K562 (cell line): ENCODE measurements at regions not wholly inside any gene's neighbourhood (a gene's known extent, or its start where the extent isn't known, plus 50 kb on each side); places are given as distances from the start of the nearest gene placed in this dataset.

ENCODE experiments used
- ATAC-seq: fragments of 200-7000 bp; cut with Tn5 transposase; 3 replicates; pipeline ENCODE4 v1.9.1; 2020; ENCODE audit warnings: moderate library complexity
- BruUV-seq: library from RNA; stranded (reverse); fragments of 400-500 nt; replicated peaks from 2 replicates; lab custom pipeline; 2021; lab: Mats Ljungman, UMichigan
- CTCF ChIA-PET: fragments of 300-600 bp; formaldehyde crosslinking; extraction: SDS; loops from one replicate; lab custom pipeline; 2021; ENCODE audit warnings: low intra/inter-chr PET ratio; lab: Yijun Ruan, JAX
- POLR2A ChIA-PET: fragments of 300-600, 350-650 bp; sonication (Branson Sonifier 250); formaldehyde crosslinking; extraction: SDS; loops from one replicate; lab custom pipeline; 2021; ENCODE audit warnings: antibody characterized with exemption, inconsistent platforms; lab: Yijun Ruan, JAX
- DNase-seq, 4 experiments: peaks; one replicate each; pipeline versions ENCODE4 v3.0.0 to v3.0.0-alpha.2; 2011 to 2018; ENCODE audit warnings: low spot score in 3 of 4, mixed read lengths in 3 of 4; ENCODE audit errors: extremely low read depth in 1 of 4
- FAIRE-seq: peaks from 2 replicates; lab custom pipeline; 2011; peaks lifted over from hg19 to GRCh38; lab: Jason Lieb, UNC
- H2AFZ ChIP-seq: 2 replicates; pipeline ENCODE4 v1.6.0; 2011; ENCODE audit warnings: low read depth, low read length, control low read depth, inconsistent platforms
- H3K27ac ChIP-seq: fragments of 200-600 bp; 3 replicates; pipeline ENCODE4 v1.8.0; 2011; ENCODE audit warnings: low read depth, mild to moderate bottlenecking, control low read depth, inconsistent platforms, low read length, moderate library complexity, mixed read lengths; ENCODE audit errors: extremely low read depth
- H3K27me3 ChIP-seq, 2 experiments: fragments of 300-600 bp in 1 of 2; 2 replicates in 1 of 2; 3 replicates in 1 of 2; pipeline versions ENCODE4 v1.6.0 to v1.8.0; 2011; ENCODE audit warnings: inconsistent platforms in 2 of 2, low read length in 2 of 2, mild to moderate bottlenecking in 1 of 2, mixed read lengths in 1 of 2, moderate library complexity in 1 of 2; ENCODE audit not compliant: control insufficient read depth in 2 of 2, insufficient read depth in 2 of 2
- H3K36me3 ChIP-seq: fragments of 300-600 bp; 3 replicates; pipeline ENCODE4 v1.8.0; 2011; ENCODE audit warnings: mild to moderate bottlenecking, low read length, inconsistent platforms; ENCODE audit not compliant: control insufficient read depth, insufficient read depth
- H3K4me1 ChIP-seq, 2 experiments: fragments of 200-600 bp in 1 of 2; replicated peaks in 1 of 2; 2 replicates in 1 of 2; 3 replicates in 1 of 2; pipeline versions ENCODE4 v1.5.1 to v1.8.0; 2011; ENCODE audit warnings: inconsistent platforms in 2 of 2, low read length in 2 of 2, mild to moderate bottlenecking in 1 of 2, mixed read lengths in 1 of 2, moderate library complexity in 1 of 2; ENCODE audit not compliant: control insufficient read depth in 2 of 2, insufficient read depth in 2 of 2
- H3K4me2 ChIP-seq: 2 replicates; pipeline ENCODE4 v1.6.1; 2011; ENCODE audit warnings: low read length, control low read depth, inconsistent platforms, mixed read lengths; ENCODE audit not compliant: insufficient read depth
- H3K4me3 ChIP-seq: fragments of 200-600 bp; sonication (generic), shearing (Covaris generic); 2 replicates; pipeline ENCODE4 v1.5.1; 2016; ENCODE audit warnings: control low read depth, inconsistent platforms
- H3K79me2 ChIP-seq: fragments of 200-600 bp; 3 replicates; pipeline ENCODE4 v1.8.0; 2011; ENCODE audit warnings: low read length, inconsistent platforms; ENCODE audit not compliant: control insufficient read depth, insufficient read depth
- H3K9ac ChIP-seq, 2 experiments: 2 replicates each; pipeline versions ENCODE4 v1.6.0 to v1.6.1; 2011; ENCODE audit warnings: low read depth in 2 of 2, low read length in 2 of 2, control low read depth in 1 of 2, inconsistent platforms in 1 of 2, mild to moderate bottlenecking in 1 of 2, mixed read lengths in 1 of 2; ENCODE audit not compliant: insufficient read depth in 1 of 2
- H3K9me1 ChIP-seq: one replicate; pipeline ENCODE4 v1.6.0; 2011; ENCODE audit warnings: inconsistent platforms, mild to moderate bottlenecking, low read length, moderate library complexity; ENCODE audit not compliant: control insufficient read depth, insufficient read depth
- H3K9me3 ChIP-seq: replicated peaks from 2 replicates; pipeline ENCODE4 v1.5.1; 2011; ENCODE audit warnings: low read depth, low read length, inconsistent platforms; ENCODE audit not compliant: control insufficient read depth, insufficient read depth
- H4K20me1 ChIP-seq: replicated peaks from 2 replicates; pipeline ENCODE4 v1.6.1; 2011; ENCODE audit warnings: low read length, inconsistent platforms, mixed read lengths; ENCODE audit not compliant: control insufficient read depth, insufficient read depth
- BCOR ChIP-seq: fragments of 450-650 bp; IDR thresholded peaks from 2 replicates; pipeline ENCODE4 v1.6.1; 2016
- CBX2 ChIP-seq: fragments of 200-600 bp; sonication (generic); IDR thresholded peaks from one replicate; pipeline ENCODE4 v1.6.1; 2012; ENCODE audit warnings: mild to moderate bottlenecking, low read length, inconsistent platforms; ENCODE audit not compliant: insufficient read depth, poor library complexity, severe bottlenecking
- CC2D1A ChIP-seq: fragments of 450-650 bp; IDR thresholded peaks from 2 replicates; pipeline ENCODE4 v1.6.1; 2017; ENCODE audit warnings: mild to moderate bottlenecking
- GABPA ChIP-seq: fragments of 200-800 bp; sonication (Bioruptor generic); conservative IDR thresholded peaks from 2 replicates; pipeline ENCODE4 v1.6.1; 2016; ENCODE audit warnings: low read depth, missing genetic modification characterization, missing compliant biosample characterization
- IRF2 ChIP-seq: sonication (generic); formaldehyde crosslinking; IDR thresholded peaks from 2 replicates; pipeline ENCODE4 v1.8.1; 2022; ENCODE audit warnings: mild to moderate bottlenecking, missing genetic modification reagents
- MEF2A ChIP-seq: IDR thresholded peaks from 2 replicates; pipeline ENCODE4 v1.6.1; 2011; ENCODE audit warnings: low read depth, mild to moderate bottlenecking, low read length, moderate library complexity; ENCODE audit not compliant: control insufficient read depth
- RERE ChIP-seq: sonication (generic); formaldehyde crosslinking; IDR thresholded peaks from 2 replicates; pipeline ENCODE4 v1.8.0; 2023; ENCODE audit warnings: missing genetic modification reagents, mild to moderate bottlenecking, borderline replicate concordance
- SNAPC5 ChIP-seq: fragments of 250-450 bp; sonication (Bioruptor Pico); IDR thresholded peaks from 2 replicates; pipeline ENCODE4 v1.8.0; 2021; ENCODE audit warnings: moderate library complexity, mild to moderate bottlenecking, inconsistent platforms
- SRF ChIP-seq, 2 experiments: fragments of 250-450, 450-650 bp in 1 of 2; sonication (Bioruptor Pico) in 1 of 2; sonication (generic) in 1 of 2; formaldehyde crosslinking; IDR thresholded peaks; 2 replicates each; pipeline versions ENCODE4 v1.5.0 to v1.5.1; 2020 to 2022; ENCODE audit warnings: mild to moderate bottlenecking in 1 of 2, missing genetic modification reagents in 1 of 2
- ZKSCAN3 ChIP-seq: fragments of 250-450 bp; sonication (Bioruptor Pico); IDR thresholded peaks from 2 replicates; pipeline ENCODE4 v1.4.0; 2020
- ZKSCAN8 ChIP-seq: fragments of 200-800 bp; sonication (Bioruptor generic); IDR thresholded peaks from 2 replicates; pipeline ENCODE4 v1.6.1; 2016; ENCODE audit warnings: missing genetic modification characterization, missing compliant biosample characterization
- WGBS: fragments of 100-300 bp; shearing (Covaris generic); methylation state at CpG from one replicate; pipeline ENCODE4 v1.1.6; 2016; ENCODE audit warnings: low coverage, mixed read lengths; ENCODE audit not compliant: insufficient coverage; ENCODE audit errors: missing lambda C conversion rate; 5-methylcytosine and 5-hydroxymethylcytosine counted together
- in situ Hi-C: fragments of 300-500 bp; cut with MboI; formaldehyde crosslinking; loops from 4 replicates; pipeline ENCODE4 v1.15.0; 2018; ENCODE audit warnings: inconsistent platforms, mixed read lengths
- intact Hi-C: fragments of 100-400 bp; cut with micrococcal nuclease; formaldehyde crosslinking; loops from 2 replicates; pipeline ENCODE4 v1.14.2; 2022

DNA sequence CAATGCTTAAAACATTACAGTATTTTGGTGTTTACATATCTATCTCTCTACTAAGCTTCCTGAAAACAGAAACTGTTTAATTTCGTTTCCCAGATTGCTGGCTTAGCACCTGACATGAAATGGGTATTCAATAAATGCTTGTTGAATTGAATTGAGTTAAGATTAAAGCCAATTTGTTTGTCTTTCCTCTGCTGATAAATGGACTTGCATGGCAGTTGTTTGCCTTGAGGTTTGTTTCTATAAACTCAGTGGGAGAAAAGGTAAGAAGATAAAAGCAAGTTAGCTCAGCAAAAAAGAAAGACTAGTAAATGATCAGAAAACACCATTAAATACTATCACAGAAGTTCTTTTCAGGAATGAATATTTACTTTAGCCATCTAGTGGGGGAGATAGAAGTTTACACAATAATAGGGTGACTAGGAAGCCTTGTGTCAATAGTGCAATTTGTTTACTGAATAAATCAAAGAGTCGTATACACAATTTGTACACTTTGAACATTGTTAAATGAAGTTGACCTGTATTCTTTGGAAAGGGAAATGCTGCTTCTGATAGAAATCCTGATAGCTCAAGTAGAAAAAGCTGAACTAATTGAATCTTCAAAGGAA lies 754.5 kb upstream of the FAM98A start:
- Histone ChIP-seq H3K9me1 (no peaks in the 10 kb centered on the region), H3K27ac (no peak overlapping the region), H3K9me3 (no peaks in the 10 kb centered on the region; the same call in 1 of the 2 replicates), H3K4me1 (no peaks in the 10 kb centered on the region), H3K36me3 (no peaks in the 10 kb centered on the region), H3K4me3 (no peak overlapping the region), H3K79me2 (no peaks in the 10 kb centered on the region), H3K9ac (no peak overlapping the region), H3K4me2 (no peak overlapping the region), H2AFZ (no peak overlapping the region), H3K27me3 (no peaks in the 10 kb centered on the region), H4K20me1 (no peaks in the 10 kb centered on the region)
- CTCF ChIA-PET: no interaction called here
- POLR2A ChIA-PET: no interaction called here
- no peak for FAIRE-seq
- no peak for DNase-seq
- no peak for ATAC-seq
- in situ Hi-C loops (no loop called here), intact Hi-C loops (no loop called here)
- BruUV-seq: no TSS peak
- TF ChIP-seq ZKSCAN3 (CRISPR knock-in tag): no peak
- no peak for TF ChIP-seq SRF (CRISPR knock-in tag; IDR thresholded peaks at IDR 0.05)
- no peak for TF ChIP-seq ZKSCAN8
- no peak for TF ChIP-seq BCOR
- TF ChIP-seq GABPA (tag): no peak
- TF ChIP-seq CBX2: no peak
- no peak for TF ChIP-seq MEF2A
- TF ChIP-seq IRF2 (CRISPR knock-in tag): no peak
- TF ChIP-seq RERE (CRISPR knock-in tag): no peak
- TF ChIP-seq SNAPC5 (CRISPR knock-in tag): no peak
- TF ChIP-seq CC2D1A: no peak
- WGBS: 2% methylated on average over 2 of the region's 2 CpGs
